Gastrocnemius medialis (tissue), 4 donors: ENCODE measurements at regions not wholly inside any gene's neighbourhood (a gene's known extent, or its start where the extent isn't known, plus 50 kb on each side); places are given as distances from the start of the nearest gene placed in this dataset.

Source experiments
- CTCF ChIP-seq, 5 experiments: fragments of 450-650 bp in 3 of 5; fragments of 200-600 bp in 2 of 5; sonication (generic) in 2 of 5; IDR thresholded peaks in 4 of 5; conservative IDR thresholded peaks in 1 of 5; 1 replicate in 4 of 5; 2 replicates in 1 of 5; pipeline ENCODE4 v1.5.1; 2016 to 2019; ENCODE audit warnings: antibody characterized with exemption in 5 of 5, mild to moderate bottlenecking in 3 of 5, moderate library complexity in 3 of 5
- POLR2A ChIP-seq, 2 donors: fragments of 450-650 bp; IDR thresholded peaks; one replicate each; pipeline ENCODE4 v1.6.1; 2017; ENCODE audit warnings: antibody characterized with exemption in 2 of 2, mild to moderate bottlenecking in 2 of 2, moderate library complexity in 2 of 2

- TF ChIP-seq CTCF (IDR thresholded peaks at IDR 0.05 in 4 of 5, conservative IDR thresholded peaks at IDR 0.05 in 1 of 5) (no peak), POLR2A (IDR thresholded peaks at IDR 0.05) (no peak)
These were observed 1353.0 kb upstream of the C9orf72 start for GRCh38 chr9:28926306-28926705.
